ENCODE measurements at regions not wholly inside any gene's neighbourhood (a gene's known extent, or its start where the extent isn't known, plus 50 kb on each side); places are given as distances from the start of the nearest gene placed in this dataset.

- TF ChIP-seq EZH2 (IDR thresholded peaks at IDR 0.05; ENCODE audit: low read length) (no peak), CTCF (optimal IDR thresholded peaks at IDR 0.05 in 1 of 3, IDR thresholded peaks at IDR 0.05 in 1 of 3, conservative IDR thresholded peaks at IDR 0.05 in 1 of 3; ENCODE audit: extremely low read depth in 1 of 3, insufficient read depth in 2 of 3, low read length in 3 of 3) (no peak)
These were observed 103.5 kb downstream of the RAB18 start for GRCh38 chr10:27607591-27607990.

All from keratinocyte (primary cell).